Kidney epithelial cell (primary cell): ENCODE measurements at regions not wholly inside any gene's neighbourhood (a gene's known extent, or its start where the extent isn't known, plus 50 kb on each side); places are given as distances from the start of the nearest gene placed in this dataset.

ENCODE experiments used
- DNase-seq: peaks from one replicate; pipeline ENCODE4 v3.0.0-alpha.2; 2010; ENCODE audit warnings: low read depth
- H3K27me3 ChIP-seq: 2 replicates; pipeline ENCODE4 v1.6.0; 2011; ENCODE audit warnings: low read length; ENCODE audit not compliant: control insufficient read depth, insufficient read depth
- H3K36me3 ChIP-seq: 2 replicates; pipeline ENCODE4 v1.5.1; 2011; ENCODE audit warnings: low read length; ENCODE audit not compliant: control insufficient read depth, insufficient read depth
- H3K4me3 ChIP-seq: 2 replicates; pipeline ENCODE4 v1.5.1; 2011; ENCODE audit warnings: low read depth, mild to moderate bottlenecking, control low read depth, low read length
- CTCF ChIP-seq: IDR thresholded peaks from 2 replicates; pipeline ENCODE4 v1.5.1; 2011; ENCODE audit warnings: mild to moderate bottlenecking, moderate library complexity, low read length, control low read depth, inconsistent platforms; ENCODE audit not compliant: insufficient read depth, poor library complexity, severe bottlenecking

GRCh38 chr17:33447090-33447489 is 154.0 kb upstream of the ASIC2 start:
- Histone ChIP-seq H3K36me3 (no peaks in the 10 kb centered on the region), H3K4me3 (no peak overlapping the region), H3K27me3 (no peaks in the 10 kb centered on the region)
- DNase-seq: no peak
- no peak for TF ChIP-seq CTCF

- no peaks in the 10 kb centered on the region for H3K27me3 ChIP-seq
- TF ChIP-seq CTCF: no peak
- no peak overlapping the region for H3K4me3 ChIP-seq
- no peak for DNase-seq
- no peaks in the 10 kb centered on the region for H3K36me3 ChIP-seq
These were observed 158.1 kb upstream of the ASIC2 start for GRCh38 chr17:33451221-33451620.

GRCh38 chr17:33457477-33457876 is 164.4 kb upstream of the ASIC2 start:
- DNase-seq: no peak
- no peak overlapping the region for H3K4me3 ChIP-seq
- H3K36me3 ChIP-seq: no peaks in the 10 kb centered on the region
- no peaks in the 10 kb centered on the region for H3K27me3 ChIP-seq
- TF ChIP-seq CTCF: no peak

- no peak for DNase-seq
- H3K36me3 ChIP-seq: no peaks in the 10 kb centered on the region
- TF ChIP-seq CTCF: no peak
- H3K27me3 ChIP-seq: no peaks in the 10 kb centered on the region
- no peak overlapping the region for H3K4me3 ChIP-seq
These were observed 166.2 kb upstream of the ASIC2 start for GRCh38 chr17:33459078-33459940.

GRCh38 chr17:33460781-33461450 is 167.8 kb upstream of the ASIC2 start:
- Histone ChIP-seq H3K27me3 (no peaks in the 10 kb centered on the region), H3K36me3 (no peaks in the 10 kb centered on the region), H3K4me3 (no peak overlapping the region)
- TF ChIP-seq CTCF: no peak
- no peak for DNase-seq
